ENCODE measurements at regions not wholly inside any gene's neighbourhood (a gene's known extent, or its start where the extent isn't known, plus 50 kb on each side); places are given as distances from the start of the nearest gene placed in this dataset.

- no peak for TF ChIP-seq CHD7 (IDR thresholded peaks at IDR 0.05; ENCODE audit: insufficient replicate concordance, low read length)
- TF ChIP-seq MAX (IDR thresholded peaks at IDR 0.05) = no peak
- no peak for TF ChIP-seq NANOG (IDR thresholded peaks at IDR 0.05; ENCODE audit: insufficient read depth, low read depth, low read length, poor library complexity, severe bottlenecking)
- no peak for TF ChIP-seq CTCF (IDR thresholded peaks at IDR 0.05; ENCODE audit: control extremely low read depth in 1 of 3, insufficient read depth in 1 of 3, low read depth in 1 of 3, low read length in 3 of 3)
- no peak for TF ChIP-seq SP2 (IDR thresholded peaks at IDR 0.05; ENCODE audit: low read length)
- TF ChIP-seq GTF2F1 (IDR thresholded peaks at IDR 0.05; ENCODE audit: borderline replicate concordance, low read depth, low read length) = no peak
- TF ChIP-seq POLR2AphosphoS5 (IDR thresholded peaks at IDR 0.05; ENCODE audit: low read depth, low read length) = no peak
- no peak for TF ChIP-seq HDAC2 (IDR thresholded peaks at IDR 0.05; ENCODE audit: borderline replicate concordance in 1 of 2, low read depth in 2 of 2, low read length in 2 of 2)
- no peak for TF ChIP-seq ASH2L (IDR thresholded peaks at IDR 0.05; ENCODE audit: low read length)
These were observed 273.2 kb downstream of the BCL11A start (continued) for GRCh38 chr2:60280238-60280637.
